HG03354 (cell line): ENCODE measurements at regions not wholly inside any gene's neighbourhood (a gene's known extent, or its start where the extent isn't known, plus 50 kb on each side); places are given as distances from the start of the nearest gene placed in this dataset.
A peak's percentile ranks its signal among the peaks of the same experiment; 100 is the strongest.

ENCODE experiments used
- ATAC-seq: cut with Tn5 transposase; IDR thresholded peaks from one replicate; pipeline ENCODE4 v1.9.1; 2021; ENCODE audit warnings: mild to moderate bottlenecking; ENCODE audit not compliant: unreplicated experiment, poor library complexity, severe bottlenecking

GRCh38 chr2:204171432-204172144 lies 235.0 kb downstream of the ICOS start:
- ATAC-seq = no peak

GRCh38 chr2:204172145-204172600 lies 235.6 kb downstream of the ICOS start:
- no peak for ATAC-seq

GRCh38 chr2:204174034-204174433 lies 237.5 kb downstream of the ICOS start:
- no peak for ATAC-seq

- no peak for ATAC-seq
Observed at GRCh38 chr2:204175552-204176271, 239.1 kb downstream of the ICOS start.

- ATAC-seq = no peak
Observed at GRCh38 chr2:204176306-204176705, 239.7 kb downstream of the ICOS start.

GRCh38 chr2:204177251-204177976 lies 240.9 kb downstream of the ICOS start:
- peak; percentile 30 for ATAC-seq

GRCh38 chr2:204177977-204178522 lies 241.5 kb downstream of the ICOS start:
- peak; percentile 88 for ATAC-seq

GRCh38 chr2:204180649-204181048 lies 244.1 kb downstream of the ICOS start:
- no peak for ATAC-seq

- no peak for ATAC-seq
Observed at GRCh38 chr2:204183608-204184007, 247.0 kb downstream of the ICOS start.

- no peak for ATAC-seq
Observed at GRCh38 chr2:204184226-204184625, 247.7 kb downstream of the ICOS start.

- peak; percentile 79 for ATAC-seq
Observed at GRCh38 chr2:204187229-204188083, 250.9 kb downstream of the ICOS start.

GRCh38 chr2:204191574-204191973 lies 255.0 kb downstream of the ICOS start:
- ATAC-seq = no peak

- ATAC-seq = no peak
Observed at GRCh38 chr2:204195498-204195897, 258.9 kb downstream of the ICOS start.

GRCh38 chr2:204197336-204198005 lies 260.9 kb downstream of the ICOS start:
- no peak for ATAC-seq

GRCh38 chr2:204199357-204199756 lies 262.8 kb downstream of the ICOS start:
- ATAC-seq = no peak

GRCh38 chr2:204201507-204201906 lies 264.9 kb downstream of the ICOS start:
- ATAC-seq = no peak

- ATAC-seq = no peak
Observed at GRCh38 chr2:204202253-204202652, 265.7 kb downstream of the ICOS start.

GRCh38 chr2:204203704-204204103 lies 267.1 kb downstream of the ICOS start:
- no peak for ATAC-seq

GRCh38 chr2:204205082-204205481 lies 268.5 kb downstream of the ICOS start:
- ATAC-seq = no peak
